DND-41 (cell line): ENCODE measurements at regions not wholly inside any gene's neighbourhood (a gene's known extent, or its start where the extent isn't known, plus 50 kb on each side); places are given as distances from the start of the nearest gene placed in this dataset.

Source experiments
- CTCF ChIP-seq: IDR thresholded peaks from 2 replicates; pipeline ENCODE4 v1.5.1; 2012; ENCODE audit warnings: borderline replicate concordance, low read length, moderate library complexity, mild to moderate bottlenecking; ENCODE audit not compliant: poor library complexity, severe bottlenecking; ENCODE audit errors: extremely low read depth
- EZH2 ChIP-seq: IDR thresholded peaks from 3 replicates; pipeline ENCODE4 v1.6.1; 2012; ENCODE audit warnings: borderline replicate concordance, low read depth, mild to moderate bottlenecking, moderate library complexity, low read length, inconsistent platforms; ENCODE audit not compliant: severe bottlenecking

DNA sequence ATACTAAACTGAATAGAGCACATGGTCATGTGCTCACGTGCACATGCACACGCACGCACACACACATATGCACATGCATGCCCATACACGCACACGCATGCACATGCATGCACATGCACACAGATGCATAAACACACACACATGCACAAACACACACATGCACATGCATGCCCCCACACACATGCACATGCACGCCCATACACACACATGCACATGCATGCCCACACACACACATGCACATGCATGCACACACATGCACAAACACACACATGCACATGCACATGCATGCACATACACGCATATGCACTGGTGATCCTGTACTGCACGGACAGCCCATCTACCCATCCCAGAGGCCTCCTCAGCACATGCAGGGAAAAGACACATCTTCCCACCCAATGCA is 426.6 kb downstream of the OCA2 start:
- TF ChIP-seq CTCF = no peak
- TF ChIP-seq EZH2 = no peak
